Psoas muscle (tissue), 7 donors: ENCODE measurements at regions not wholly inside any gene's neighbourhood (a gene's known extent, or its start where the extent isn't known, plus 50 kb on each side); places are given as distances from the start of the nearest gene placed in this dataset.

Experiments
- ATAC-seq, 4 donors: fragments of 200-7000 bp; cut with Tn5 transposase; one replicate each; pipeline ENCODE4 v1.9.1; 2020; ENCODE audit warnings: moderate library complexity in 3 of 4, mild to moderate bottlenecking in 2 of 4
- DNase-seq, 2 donors: peaks; one replicate each; pipeline ENCODE4 v3.0.0-alpha.2; 2020
- H3K27ac ChIP-seq: fragments of 200-600 bp; one replicate; pipeline ENCODE4 v1.8.0; 2022
- H3K27me3 ChIP-seq, 3 donors: fragments of 200-600 bp in 1 of 3; one replicate each; pipeline versions ENCODE4 v1.6.1 to v1.8.0; 2013 to 2022; ENCODE audit warnings: low read length in 2 of 3, mild to moderate bottlenecking in 2 of 3, moderate library complexity in 1 of 3; ENCODE audit not compliant: insufficient read depth in 3 of 3
- H3K36me3 ChIP-seq, 2 donors: fragments of 200-600 bp in 1 of 2; one replicate each; pipeline versions ENCODE4 v1.6.1 to v1.8.0; 2013 to 2022; ENCODE audit warnings: low read depth in 1 of 2, mild to moderate bottlenecking in 1 of 2, moderate library complexity in 1 of 2; ENCODE audit not compliant: insufficient read depth in 1 of 2
- H3K4me1 ChIP-seq: fragments of 200-600 bp; one replicate; pipeline ENCODE4 v1.8.0; 2022
- H3K4me3 ChIP-seq: fragments of 200-600 bp; one replicate; pipeline ENCODE4 v1.8.0; 2022; ENCODE audit warnings: mild to moderate bottlenecking
- H3K9me3 ChIP-seq: fragments of 200-600 bp; one replicate; pipeline ENCODE4 v1.8.0; 2022
- CTCF ChIP-seq: fragments of 200-600 bp; IDR thresholded peaks from one replicate; pipeline ENCODE4 v1.8.0; 2022; ENCODE audit warnings: antibody characterized with exemption
- WGBS, 3 donors: extraction: QIAGEN DNeasy Blood & Tissue Kit; methylation state at CpG; one replicate each; pipeline versions ENCODE4 v1.1.6 to v1.1.7; 2013; 5-methylcytosine and 5-hydroxymethylcytosine counted together
- intact Hi-C, 2 donors: fragments of 100-400 bp; cut with DNase I; formaldehyde crosslinking; loops; one replicate each; pipeline versions ENCODE4 v1.11.0 to v1.14.2; 2022
- donor health status: healthy with polysubstance abuse.
- donor health status: DM: no; HTN: no; CAD: no; lungs with moderate emphysema.
- donor health status: Bipolar disorder and iron deficiency.
- donor health status: healthy.
- donor health status: DM: yes; HTN: yes; CAD: no.
- donor health status: DM: no; HTN: no; CAD: no.
- donor health status: DM: yes; HTN: yes; CAD: no.

GRCh38 chr21:36532769-36533467 lies 53.0 kb upstream of the CLDN14 start:
- Histone ChIP-seq H3K36me3 (no peaks in the 10 kb centered on the region), H3K4me3 (no peak overlapping the region), H3K4me1 (no peaks in the 10 kb centered on the region), H3K27ac (no peak overlapping the region), H3K27me3 (peaks cover 4 to 32% (median 4%) of the 10 kb centered on the region in 3 donors), H3K9me3 (no peaks in the 10 kb centered on the region)
- DNase-seq (no peak), ATAC-seq (no peak)
- intact Hi-C loops = no loop called here
- 40 to 48% (median 44%) methylated on average over 15 of the region's 15 CpGs for WGBS, 3 donors
- TF ChIP-seq CTCF = no peak

- H3K27me3 ChIP-seq = peaks cover 4 to 32% (median 4%) of the 10 kb centered on the region in 3 donors
- WGBS, 3 donors = 83 to 85% (median 85%) methylated on average over 6 of the region's 6 CpGs
- no peaks in the 10 kb centered on the region for H3K9me3 ChIP-seq
- no peak for TF ChIP-seq CTCF
- H3K4me3 ChIP-seq = no peak overlapping the region
- H3K4me1 ChIP-seq = no peaks in the 10 kb centered on the region
- no peak overlapping the region for H3K27ac ChIP-seq
- ATAC-seq (no peak), DNase-seq (no peak)
- no peaks in the 10 kb centered on the region for H3K36me3 ChIP-seq
- intact Hi-C loops = no loop called here
Observed at GRCh38 chr21:36533468-36533848, 53.5 kb upstream of the CLDN14 start.

GRCh38 chr21:36534656-36535055 lies 54.7 kb upstream of the CLDN14 start:
- intact Hi-C loops = no loop called here
- TF ChIP-seq CTCF = no peak
- ATAC-seq (no peak), DNase-seq (no peak)
- Histone ChIP-seq H3K9me3 (no peaks in the 10 kb centered on the region), H3K27ac (no peak overlapping the region), H3K4me1 (no peaks in the 10 kb centered on the region), H3K27me3 (peaks cover 2 to 29% (median 4%) of the 10 kb centered on the region in 3 donors), H3K4me3 (no peak overlapping the region), H3K36me3 (no peaks in the 10 kb centered on the region)
- 64 to 78% (median 73%) methylated on average over 3 of the region's 3 CpGs for WGBS, 3 donors

- Histone ChIP-seq H3K27me3 (peaks cover 0 to 28% (median 2%) of the 10 kb centered on the region in 3 donors), H3K27ac (no peak overlapping the region), H3K9me3 (no peaks in the 10 kb centered on the region), H3K4me1 (no peaks in the 10 kb centered on the region), H3K36me3 (no peaks in the 10 kb centered on the region), H3K4me3 (no peak overlapping the region)
- no peak for TF ChIP-seq CTCF
- WGBS, 3 donors = 18 to 29% (median 25%) methylated on average over 6 of the region's 6 CpGs
- no peak for ATAC-seq
- no peak for DNase-seq
- intact Hi-C loops = no loop called here
Observed at GRCh38 chr21:36535618-36536241, 55.8 kb upstream of the CLDN14 start.
